ENCODE measurements at regions not wholly inside any gene's neighbourhood (a gene's known extent, or its start where the extent isn't known, plus 50 kb on each side); places are given as distances from the start of the nearest gene placed in this dataset.

DNA sequence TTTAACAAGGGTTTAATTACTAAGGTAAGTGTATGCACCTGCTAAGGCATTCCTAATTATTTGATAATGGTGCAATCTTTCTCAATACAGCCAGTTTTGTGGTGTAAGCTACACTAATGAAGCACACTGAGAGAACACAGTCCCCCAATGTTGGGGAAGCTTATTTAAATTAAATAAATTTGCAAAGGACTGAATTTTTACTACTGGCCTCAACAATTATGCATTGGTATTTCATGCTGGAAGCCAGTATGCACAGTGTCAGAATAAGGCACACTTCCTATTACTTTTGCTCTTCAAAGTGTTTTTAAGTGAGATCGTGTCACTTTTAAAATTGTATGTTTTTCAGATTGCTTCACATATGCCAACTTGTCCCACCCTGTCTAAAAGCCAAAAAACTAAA lies 103.2 kb upstream of the ZNF521 start:
- no peak overlapping the region for H3K27ac ChIP-seq
- no peak for DNase-seq
- no peaks in the 10 kb centered on the region for H3K4me1 ChIP-seq (replicated peaks; ENCODE audit: insufficient read depth)
- no peaks in the 10 kb centered on the region for H3K27me3 ChIP-seq (ENCODE audit: insufficient read depth, low read depth)
- no peaks in the 10 kb centered on the region for H3K79me2 ChIP-seq (ENCODE audit: low read depth)
- BruUV-seq (replicated peaks) = no TSS peak
- TF ChIP-seq EZH2 (IDR thresholded peaks at IDR 0.05; ENCODE audit: low read depth) = no peak
- TF ChIP-seq, protein P1, sequence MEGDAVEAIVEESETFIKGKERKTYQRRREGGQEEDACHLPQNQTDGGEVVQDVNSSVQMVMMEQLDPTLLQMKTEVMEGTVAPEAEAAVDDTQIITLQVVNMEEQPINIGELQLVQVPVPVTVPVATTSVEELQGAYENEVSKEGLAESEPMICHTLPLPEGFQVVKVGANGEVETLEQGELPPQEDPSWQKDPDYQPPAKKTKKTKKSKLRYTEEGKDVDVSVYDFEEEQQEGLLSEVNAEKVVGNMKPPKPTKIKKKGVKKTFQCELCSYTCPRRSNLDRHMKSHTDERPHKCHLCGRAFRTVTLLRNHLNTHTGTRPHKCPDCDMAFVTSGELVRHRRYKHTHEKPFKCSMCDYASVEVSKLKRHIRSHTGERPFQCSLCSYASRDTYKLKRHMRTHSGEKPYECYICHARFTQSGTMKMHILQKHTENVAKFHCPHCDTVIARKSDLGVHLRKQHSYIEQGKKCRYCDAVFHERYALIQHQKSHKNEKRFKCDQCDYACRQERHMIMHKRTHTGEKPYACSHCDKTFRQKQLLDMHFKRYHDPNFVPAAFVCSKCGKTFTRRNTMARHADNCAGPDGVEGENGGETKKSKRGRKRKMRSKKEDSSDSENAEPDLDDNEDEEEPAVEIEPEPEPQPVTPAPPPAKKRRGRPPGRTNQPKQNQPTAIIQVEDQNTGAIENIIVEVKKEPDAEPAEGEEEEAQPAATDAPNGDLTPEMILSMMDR (conservative IDR thresholded peaks at IDR 0.05) = no peak
- H3K4me3 ChIP-seq = no peak overlapping the region
- H2AFZ ChIP-seq = no peak overlapping the region
- no peaks in the 10 kb centered on the region for H3K9me3 ChIP-seq (ENCODE audit: insufficient read depth, low read depth)
- no peaks in the 10 kb centered on the region for H3K36me3 ChIP-seq (ENCODE audit: low read depth)
- no peaks in the 10 kb centered on the region for H3K9me2 ChIP-seq (ENCODE audit: insufficient read depth)
- CTCF ChIA-PET = no interaction called here
- H3F3A ChIP-seq (ENCODE audit: insufficient read depth, low read depth) = no peaks in the 10 kb centered on the region
- no peak overlapping the region for H3K4me2 ChIP-seq
- intact Hi-C loops (cut with micrococcal nuclease; ENCODE audit: unreplicated experiment) = no loop called here
- no peaks in the 10 kb centered on the region for H4K20me1 ChIP-seq (ENCODE audit: insufficient read depth)
- POLR2A ChIA-PET (ENCODE audit: unreplicated experiment) = no interaction called here

DNA sequence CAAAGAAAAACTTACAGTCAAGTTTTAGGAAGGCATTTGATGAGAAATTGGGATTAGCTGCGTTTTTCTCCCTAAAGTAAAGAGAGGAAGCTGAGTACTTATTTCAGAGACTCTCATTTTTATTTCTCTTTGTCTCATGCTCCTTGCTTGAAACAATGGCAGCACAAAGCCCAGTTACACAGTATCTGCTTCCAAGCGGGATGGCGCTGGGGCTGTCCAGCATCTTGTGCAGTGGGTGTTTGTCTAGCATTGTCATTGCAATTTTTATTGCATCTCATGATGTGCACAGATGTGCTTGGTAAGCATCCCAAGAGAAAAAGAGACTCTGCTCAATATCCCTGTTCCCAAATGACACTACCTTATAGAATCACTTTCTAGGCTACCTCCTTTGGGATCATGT lies 102.8 kb upstream of the ZNF521 start:
- Histone ChIP-seq H3F3A (ENCODE audit: insufficient read depth, low read depth) (no peaks in the 10 kb centered on the region), H3K36me3 (ENCODE audit: low read depth) (no peaks in the 10 kb centered on the region), H3K27me3 (ENCODE audit: insufficient read depth, low read depth) (no peaks in the 10 kb centered on the region), H3K9me3 (ENCODE audit: insufficient read depth, low read depth) (no peaks in the 10 kb centered on the region), H3K4me2 (no peak overlapping the region), H3K9me2 (ENCODE audit: insufficient read depth) (no peaks in the 10 kb centered on the region), H3K4me1 (replicated peaks; ENCODE audit: insufficient read depth) (no peaks in the 10 kb centered on the region), H3K4me3 (no peak overlapping the region), H4K20me1 (ENCODE audit: insufficient read depth) (no peaks in the 10 kb centered on the region), H3K79me2 (ENCODE audit: low read depth) (no peaks in the 10 kb centered on the region), H3K27ac (no peak overlapping the region), H2AFZ (no peak overlapping the region)
- POLR2A ChIA-PET (ENCODE audit: unreplicated experiment) = no interaction called here
- CTCF ChIA-PET = no interaction called here
- intact Hi-C loops (cut with micrococcal nuclease; ENCODE audit: unreplicated experiment) = no loop called here
- no peak for DNase-seq
- no peak for TF ChIP-seq EZH2 (IDR thresholded peaks at IDR 0.05; ENCODE audit: low read depth)
- TF ChIP-seq, protein P1 (conservative IDR thresholded peaks at IDR 0.05) = no peak
- BruUV-seq (replicated peaks) = no TSS peak

DNA sequence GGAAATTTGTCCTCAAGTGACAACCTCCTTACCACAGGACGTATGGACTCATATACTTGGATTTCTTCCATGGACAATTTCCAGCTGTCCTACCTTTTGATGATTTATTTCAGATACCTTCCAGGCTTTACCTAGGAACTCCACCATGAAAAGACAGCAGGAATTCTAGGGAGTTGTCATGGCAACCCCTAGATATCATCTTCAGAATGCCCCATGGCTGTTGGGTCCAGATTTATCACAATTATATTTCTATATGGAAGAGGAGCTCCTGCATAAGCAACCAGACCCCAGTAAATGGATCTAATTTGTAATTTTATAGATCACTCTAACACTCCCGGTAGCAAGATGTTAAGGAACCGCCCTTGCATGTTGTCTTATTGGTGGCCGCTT lies 102.3 kb upstream of the ZNF521 start:
- no TSS peak for BruUV-seq (replicated peaks)
- H3K79me2 ChIP-seq (ENCODE audit: low read depth) = no peaks in the 10 kb centered on the region
- H3K36me3 ChIP-seq (ENCODE audit: low read depth) = no peaks in the 10 kb centered on the region
- H3K4me2 ChIP-seq = no peak overlapping the region
- no peaks in the 10 kb centered on the region for H3K27me3 ChIP-seq (ENCODE audit: insufficient read depth, low read depth)
- no peak overlapping the region for H2AFZ ChIP-seq
- TF ChIP-seq, protein P1 (conservative IDR thresholded peaks at IDR 0.05) = no peak
- TF ChIP-seq EZH2 (IDR thresholded peaks at IDR 0.05; ENCODE audit: low read depth) = no peak
- ChIA-PET POLR2A (ENCODE audit: unreplicated experiment) (no interaction called here), CTCF (no interaction called here)
- H3K9me3 ChIP-seq (ENCODE audit: insufficient read depth, low read depth) = no peaks in the 10 kb centered on the region
- H3F3A ChIP-seq (ENCODE audit: insufficient read depth, low read depth) = no peaks in the 10 kb centered on the region
- H3K4me1 ChIP-seq (replicated peaks; ENCODE audit: insufficient read depth) = no peaks in the 10 kb centered on the region
- H3K27ac ChIP-seq = no peak overlapping the region
- H3K4me3 ChIP-seq = no peak overlapping the region
- DNase-seq = no peak
- no peaks in the 10 kb centered on the region for H4K20me1 ChIP-seq (ENCODE audit: insufficient read depth)
- no peaks in the 10 kb centered on the region for H3K9me2 ChIP-seq (ENCODE audit: insufficient read depth)
- intact Hi-C loops (cut with micrococcal nuclease; ENCODE audit: unreplicated experiment) = no loop called here

Data from PC-9 (cell line).